Body of pancreas (tissue), 4 donors: ENCODE measurements at regions not wholly inside any gene's neighbourhood (a gene's known extent, or its start where the extent isn't known, plus 50 kb on each side); places are given as distances from the start of the nearest gene placed in this dataset.
A peak's percentile ranks its signal among the peaks of the same experiment; 100 is the strongest.

Experiments used
- ATAC-seq: fragments of 150-250 bp; one replicate; pipeline ENCODE4 v1.9.1; 2016
- DNase-seq, 4 donors: peaks; one replicate each; pipeline ENCODE4 v3.0.0-alpha.2; 2019
- H3K27ac ChIP-seq, 4 donors: fragments of 200-600 bp; sonication (generic); 1 replicate in 3 of 4; 2 replicates in 1 of 4; pipeline versions ENCODE4 v1.5.1 to v1.6.1; 2016 to 2019; ENCODE audit warnings: mild to moderate bottlenecking in 1 of 4, mixed read lengths in 1 of 4, moderate library complexity in 1 of 4
- H3K27me3 ChIP-seq, 2 donors: fragments of 200-600 bp; sonication (generic); one replicate each; pipeline ENCODE4 v1.6.0; 2016; ENCODE audit warnings: mild to moderate bottlenecking in 1 of 2
- H3K36me3 ChIP-seq, 2 donors: fragments of 200-600 bp; sonication (generic); replicated peaks in 1 of 2; 2 replicates each; pipeline ENCODE4 v1.5.1; 2016; ENCODE audit warnings: low read depth in 2 of 2; ENCODE audit not compliant: insufficient read depth in 1 of 2
- H3K4me1 ChIP-seq: fragments of 200-600 bp; sonication (generic); one replicate; pipeline ENCODE4 v1.6.0; 2016
- H3K4me3 ChIP-seq, 2 donors: fragments of 200-600 bp; sonication (generic); 1 replicate in 1 of 2; 2 replicates in 1 of 2; pipeline ENCODE4 v1.5.1; 2016 to 2019
- H3K9me3 ChIP-seq, 3 donors: fragments of 200-600 bp; sonication (generic); 1 replicate in 2 of 3; 2 replicates in 1 of 3; pipeline ENCODE4 v1.5.1; 2016
- CTCF ChIP-seq, 7 experiments: fragments of 450-650 bp in 4 of 7; fragments of 200-600 bp in 3 of 7; sonication (generic) in 3 of 7; IDR thresholded peaks; one replicate each; pipeline ENCODE4 v1.5.1; 2016 to 2019; ENCODE audit warnings: antibody characterized with exemption in 7 of 7
- POLR2A ChIP-seq, 3 donors: fragments of 450-650 bp; IDR thresholded peaks; one replicate each; pipeline ENCODE4 v1.6.1; 2016; ENCODE audit warnings: antibody characterized with exemption in 3 of 3, mild to moderate bottlenecking in 2 of 3
- WGBS, 2 donors: methylation state at CpG; one replicate each; pipeline ENCODE4 v1.1.5; 2017; 5-methylcytosine and 5-hydroxymethylcytosine counted together
- intact Hi-C: fragments of 100-400 bp; cut with DNase I; formaldehyde crosslinking; loops from one replicate; pipeline ENCODE4 v1.15.1; 2023

GRCh38 chr6:113564371-113565171 lies 292.6 kb upstream of the MARCKS start:
- intact Hi-C loops, result no loop called here
- ATAC-seq (peak; percentile 93), DNase-seq (peak; percentile 76 to 92 (median 86))
- WGBS, 2 donors, result 31 to 41% methylated on average over 22 of the region's 22 CpGs
- H3K36me3 ChIP-seq, result no peaks in the 10 kb centered on the region
- peaks cover 4% of the 10 kb centered on the region for H3K4me1 ChIP-seq
- H3K27me3 ChIP-seq, result no peaks in the 10 kb centered on the region
- H3K9me3 ChIP-seq, result no peaks in the 10 kb centered on the region
- peak overlapping the region; percentile 73 to 79 (median 76) for H3K27ac ChIP-seq
- H3K4me3 ChIP-seq, result no peak overlapping the region
- TF ChIP-seq CTCF (IDR thresholded peaks at IDR 0.05) (peak in 4 of 7 experiments; percentile 26 to 39 (median 32)), POLR2A (IDR thresholded peaks at IDR 0.05) (peak in 2 of 3 donors; percentile 54 to 57)

- DNase-seq (no peak), ATAC-seq (no peak)
- intact Hi-C loops, result no loop called here
- H3K9me3 ChIP-seq, result no peaks in the 10 kb centered on the region
- H3K4me1 ChIP-seq, result peaks cover 4% of the 10 kb centered on the region
- no peaks in the 10 kb centered on the region for H3K27me3 ChIP-seq
- 56 to 59% methylated on average over 10 of the region's 10 CpGs for WGBS, 2 donors
- no peak for TF ChIP-seq POLR2A (IDR thresholded peaks at IDR 0.05)
- no peak overlapping the region for H3K4me3 ChIP-seq
- peak overlapping the region; percentile 73 to 79 (median 76) for H3K27ac ChIP-seq
- H3K36me3 ChIP-seq, result no peaks in the 10 kb centered on the region
These were observed 291.8 kb upstream of the MARCKS start for GRCh38 chr6:113565306-113565705.

- H3K4me3 ChIP-seq, result no peak overlapping the region
- ATAC-seq, result no peak
- no peaks in the 10 kb centered on the region for H3K9me3 ChIP-seq
- no peak for DNase-seq
- no peaks in the 10 kb centered on the region for H3K27me3 ChIP-seq
- no peak overlapping the region for H3K27ac ChIP-seq
- H3K4me1 ChIP-seq, result peaks cover 7% of the 10 kb centered on the region
- TF ChIP-seq CTCF (IDR thresholded peaks at IDR 0.05) (no peak), POLR2A (IDR thresholded peaks at IDR 0.05) (no peak)
- intact Hi-C loops, result no loop called here
- no peaks in the 10 kb centered on the region for H3K36me3 ChIP-seq
These were observed 287.0 kb upstream of the MARCKS start for GRCh38 chr6:113570161-113570560.

- intact Hi-C loops, result no loop called here
- ATAC-seq (no peak), DNase-seq (no peak)
- H3K4me1 ChIP-seq, result peaks cover 6% of the 10 kb centered on the region
- H3K27ac ChIP-seq, result no peak overlapping the region
- TF ChIP-seq CTCF (IDR thresholded peaks at IDR 0.05) (no peak), POLR2A (IDR thresholded peaks at IDR 0.05) (no peak)
- H3K4me3 ChIP-seq, result no peak overlapping the region
- H3K36me3 ChIP-seq, result no peaks in the 10 kb centered on the region
- H3K9me3 ChIP-seq, result no peaks in the 10 kb centered on the region
- 81 to 85% methylated on average over 3 of the region's 3 CpGs for WGBS, 2 donors
- H3K27me3 ChIP-seq, result no peaks in the 10 kb centered on the region
These were observed 286.5 kb upstream of the MARCKS start for GRCh38 chr6:113570641-113571040.

GRCh38 chr6:113574147-113574546 lies 283.0 kb upstream of the MARCKS start:
- H3K27me3 ChIP-seq, result no peaks in the 10 kb centered on the region
- peaks cover 6% of the 10 kb centered on the region for H3K4me1 ChIP-seq
- no peaks in the 10 kb centered on the region for H3K9me3 ChIP-seq
- no peak overlapping the region for H3K4me3 ChIP-seq
- peak in 1 of 4 donors; percentile 17 for DNase-seq
- H3K27ac ChIP-seq, result no peak overlapping the region
- ATAC-seq, result no peak
- intact Hi-C loops, result no loop called here
- 24 to 31% methylated on average over 4 of the region's 4 CpGs for whole genome bisulfite sequencing, 2 donors
- no peak for TF ChIP-seq POLR2A (IDR thresholded peaks at IDR 0.05)
- no peak for TF ChIP-seq CTCF (IDR thresholded peaks at IDR 0.05)
- H3K36me3 ChIP-seq, result no peaks in the 10 kb centered on the region
